ENCODE measurements at regions not wholly inside any gene's neighbourhood (a gene's known extent, or its start where the extent isn't known, plus 50 kb on each side); places are given as distances from the start of the nearest gene placed in this dataset.
A peak's percentile ranks its signal among the peaks of the same experiment; 100 is the strongest.

- peak; percentile 79 for DNase-seq (ENCODE audit: low read depth)
Measured at GRCh38 chr6:19410481-19410880, 426.7 kb upstream of the ID4 start.

GRCh38 chr6:19413323-19413722 is 423.8 kb upstream of the ID4 start:
- peak; percentile 76 for DNase-seq (ENCODE audit: low read depth)

- peak; percentile 89 for DNase-seq (ENCODE audit: low read depth)
Measured at GRCh38 chr6:19415605-19416326, 421.4 kb upstream of the ID4 start.

- no peak for DNase-seq (ENCODE audit: low read depth)
Measured at GRCh38 chr6:19416811-19417210, 420.4 kb upstream of the ID4 start.

GRCh38 chr6:19417713-19418112 is 419.5 kb upstream of the ID4 start:
- DNase-seq (ENCODE audit: low read depth): peak; percentile 89

- no peak for DNase-seq (ENCODE audit: low read depth)
Measured at GRCh38 chr6:19424853-19425252, 412.3 kb upstream of the ID4 start.

- DNase-seq (ENCODE audit: low read depth): no peak
Measured at GRCh38 chr6:19427548-19427947, 409.6 kb upstream of the ID4 start.

GRCh38 chr6:19432966-19433498 is 404.1 kb upstream of the ID4 start:
- no peak for DNase-seq (ENCODE audit: low read depth)

GRCh38 chr6:19434065-19434464 is 403.1 kb upstream of the ID4 start:
- no peak for DNase-seq (ENCODE audit: low read depth)

GRCh38 chr6:19435755-19436154 is 401.4 kb upstream of the ID4 start:
- DNase-seq (ENCODE audit: low read depth): no peak

- no peak for DNase-seq (ENCODE audit: low read depth)
Measured at GRCh38 chr6:19438566-19439353, 398.4 kb upstream of the ID4 start.

- DNase-seq (ENCODE audit: low read depth): no peak
Measured at GRCh38 chr6:19440531-19440930, 396.6 kb upstream of the ID4 start.

GRCh38 chr6:19443411-19443810 is 393.8 kb upstream of the ID4 start:
- no peak for DNase-seq (ENCODE audit: low read depth)

- DNase-seq (ENCODE audit: low read depth): no peak
Measured at GRCh38 chr6:19444041-19444440, 393.1 kb upstream of the ID4 start.

GRCh38 chr6:19444481-19444880 is 392.7 kb upstream of the ID4 start:
- peak; percentile 23 for DNase-seq (ENCODE audit: low read depth)

- no peak for DNase-seq (ENCODE audit: low read depth)
Measured at GRCh38 chr6:19446570-19446969, 390.6 kb upstream of the ID4 start.

- no peak for DNase-seq (ENCODE audit: low read depth)
Measured at GRCh38 chr6:19450651-19451050, 386.5 kb upstream of the ID4 start.

GRCh38 chr6:19452495-19452894 is 384.7 kb upstream of the ID4 start:
- no peak for DNase-seq (ENCODE audit: low read depth)

- no peak for DNase-seq (ENCODE audit: low read depth)
Measured at GRCh38 chr6:19454001-19454720, 383.0 kb upstream of the ID4 start.

- no peak for DNase-seq (ENCODE audit: low read depth)
Measured at GRCh38 chr6:19454721-19455392, 382.3 kb upstream of the ID4 start.

GRCh38 chr6:19463250-19463649 is 373.9 kb upstream of the ID4 start:
- no peak for DNase-seq (ENCODE audit: low read depth)

GRCh38 chr6:19463925-19464324 is 373.2 kb upstream of the ID4 start:
- no peak for DNase-seq (ENCODE audit: low read depth)

Measured in ELR (cell line).